Breast epithelium (tissue), 3 donors: ENCODE measurements at regions not wholly inside any gene's neighbourhood (a gene's known extent, or its start where the extent isn't known, plus 50 kb on each side); places are given as distances from the start of the nearest gene placed in this dataset.

Source experiments
- POLR2A ChIP-seq: fragments of 450-650 bp; IDR thresholded peaks from one replicate; pipeline ENCODE4 v1.6.1; 2016; ENCODE audit warnings: antibody characterized with exemption, mild to moderate bottlenecking, moderate library complexity
- POLR2AphosphoS5 ChIP-seq, 3 donors: sonication (generic); formaldehyde crosslinking; IDR thresholded peaks; one replicate each; pipeline ENCODE4 v1.6.1; 2017; ENCODE audit warnings: antibody characterized with exemption in 3 of 3
- TF ChIP-seq, protein P1 (sequence below), 3 donors: fragments of 450-650 bp; IDR thresholded peaks; one replicate each; pipeline ENCODE4 v1.5.1; 2016 to 2017; ENCODE audit warnings: antibody characterized with exemption in 3 of 3, mild to moderate bottlenecking in 3 of 3, moderate library complexity in 3 of 3

DNA sequence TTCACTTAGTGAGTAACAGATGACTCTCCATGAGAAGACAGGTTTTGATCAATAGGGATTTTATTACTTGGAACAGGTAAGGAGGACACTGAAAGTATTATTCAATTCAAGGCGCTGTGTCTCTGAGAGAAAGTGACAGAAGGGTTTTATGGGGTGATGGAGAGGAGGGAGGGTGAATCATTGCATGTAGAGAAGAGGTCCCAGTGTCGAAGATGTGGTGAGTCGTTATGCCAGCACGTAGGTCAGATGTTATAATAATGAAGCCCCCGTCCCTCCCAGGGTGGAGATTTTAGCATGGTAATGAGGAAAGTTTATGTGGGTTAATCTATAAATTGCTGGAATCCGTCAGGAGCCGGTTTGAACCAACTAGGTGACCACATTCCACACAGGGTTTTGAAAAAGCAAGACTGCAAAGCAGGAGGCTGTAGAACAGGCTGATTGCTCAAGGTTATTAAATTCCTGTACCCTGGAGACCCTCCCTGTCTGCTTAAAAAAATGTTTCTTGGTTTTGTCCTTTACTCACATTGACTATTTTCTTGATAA is 586.4 kb upstream of the TMPRSS15 start:
- TF ChIP-seq, protein P1, sequence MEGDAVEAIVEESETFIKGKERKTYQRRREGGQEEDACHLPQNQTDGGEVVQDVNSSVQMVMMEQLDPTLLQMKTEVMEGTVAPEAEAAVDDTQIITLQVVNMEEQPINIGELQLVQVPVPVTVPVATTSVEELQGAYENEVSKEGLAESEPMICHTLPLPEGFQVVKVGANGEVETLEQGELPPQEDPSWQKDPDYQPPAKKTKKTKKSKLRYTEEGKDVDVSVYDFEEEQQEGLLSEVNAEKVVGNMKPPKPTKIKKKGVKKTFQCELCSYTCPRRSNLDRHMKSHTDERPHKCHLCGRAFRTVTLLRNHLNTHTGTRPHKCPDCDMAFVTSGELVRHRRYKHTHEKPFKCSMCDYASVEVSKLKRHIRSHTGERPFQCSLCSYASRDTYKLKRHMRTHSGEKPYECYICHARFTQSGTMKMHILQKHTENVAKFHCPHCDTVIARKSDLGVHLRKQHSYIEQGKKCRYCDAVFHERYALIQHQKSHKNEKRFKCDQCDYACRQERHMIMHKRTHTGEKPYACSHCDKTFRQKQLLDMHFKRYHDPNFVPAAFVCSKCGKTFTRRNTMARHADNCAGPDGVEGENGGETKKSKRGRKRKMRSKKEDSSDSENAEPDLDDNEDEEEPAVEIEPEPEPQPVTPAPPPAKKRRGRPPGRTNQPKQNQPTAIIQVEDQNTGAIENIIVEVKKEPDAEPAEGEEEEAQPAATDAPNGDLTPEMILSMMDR (IDR thresholded peaks at IDR 0.05): no peak
- TF ChIP-seq POLR2A: no peak
- no peak for TF ChIP-seq POLR2AphosphoS5 (IDR thresholded peaks at IDR 0.05)
